ENCODE measurements at regions not wholly inside any gene's neighbourhood (a gene's known extent, or its start where the extent isn't known, plus 50 kb on each side); places are given as distances from the start of the nearest gene placed in this dataset.

GRCh38 chr6:4486568-4487315 is 289.5 kb upstream of the CDYL start:
- no peak overlapping the region for H3K4me3 ChIP-seq (ENCODE audit: insufficient read depth in 1 of 2, low read depth in 1 of 2, low read length in 2 of 2)
- H2BK15ac ChIP-seq (ENCODE audit: low read depth, poor library complexity, severe bottlenecking), result no peak overlapping the region
- peak overlapping the region in 1 of 2 experiments; percentile 49 for H3K18ac ChIP-seq (ENCODE audit: low read depth in 1 of 2, low read length in 2 of 2)
- H3K4me1 ChIP-seq (ENCODE audit: control insufficient read depth, insufficient read depth, low read depth, low read length), result no peaks in the 10 kb centered on the region
- H4K91ac ChIP-seq (ENCODE audit: low read length), result no peak overlapping the region
- no peak overlapping the region for H2BK12ac ChIP-seq (ENCODE audit: low read length in 2 of 2)
- H3K4me2 ChIP-seq (ENCODE audit: low read length, poor library complexity, severe bottlenecking), result no peak overlapping the region
- H2BK120ac ChIP-seq (ENCODE audit: low read depth, low read length), result no peak overlapping the region
- no peak overlapping the region for H2AFZ ChIP-seq (ENCODE audit: low read depth, low read length)
- no peak overlapping the region for H3K14ac ChIP-seq (ENCODE audit: low read length in 2 of 2)
- DNase-seq, result peak; percentile 52
- peaks cover 0 to 3% of the 10 kb centered on the region in 2 experiments for H3K27me3 ChIP-seq (ENCODE audit: control insufficient read depth in 1 of 2, insufficient read depth in 1 of 2, low read length in 2 of 2)
- 64% methylated on average over 7 of the region's 7 CpGs for WGBS
- peak overlapping the region; percentile 56 for H4K8ac ChIP-seq (ENCODE audit: low read length)
- peaks cover 43% of the 10 kb centered on the region for H3K9me3 ChIP-seq (ENCODE audit: control insufficient read depth, low read length)
- no peak overlapping the region for H3K23ac ChIP-seq (ENCODE audit: low read length in 2 of 2)
- no peaks in the 10 kb centered on the region for H3K79me1 ChIP-seq (replicated peaks; ENCODE audit: low read length, poor library complexity, severe bottlenecking)
- H2BK5ac ChIP-seq (ENCODE audit: low read depth, low read length, poor library complexity, severe bottlenecking), result no peak overlapping the region
- H3K36me3 ChIP-seq (ENCODE audit: control insufficient read depth in 1 of 2, insufficient read depth in 2 of 2, low read depth in 1 of 2, low read length in 2 of 2), result no peaks in the 10 kb centered on the region
- H3K9ac ChIP-seq (ENCODE audit: low read length), result no peak overlapping the region
- H3K4ac ChIP-seq (ENCODE audit: low read depth in 1 of 2, low read length in 2 of 2), result no peak overlapping the region
- H3K27ac ChIP-seq (ENCODE audit: low read length, poor library complexity, severe bottlenecking), result no peak overlapping the region
- H2AK5ac ChIP-seq (ENCODE audit: low read length, severe bottlenecking), result no peak overlapping the region

GRCh38 chr6:4485735-4486134 is 290.5 kb upstream of the CDYL start:
- Histone ChIP-seq H3K27ac (ENCODE audit: low read length, poor library complexity, severe bottlenecking) (no peak overlapping the region), H3K79me1 (replicated peaks; ENCODE audit: low read length, poor library complexity, severe bottlenecking) (no peaks in the 10 kb centered on the region), H3K27me3 (ENCODE audit: control insufficient read depth in 1 of 2, insufficient read depth in 1 of 2, low read length in 2 of 2) (peaks cover 0 to 9% of the 10 kb centered on the region in 2 experiments), H3K36me3 (ENCODE audit: control insufficient read depth in 1 of 2, insufficient read depth in 2 of 2, low read depth in 1 of 2, low read length in 2 of 2) (no peaks in the 10 kb centered on the region), H3K14ac (ENCODE audit: low read length in 2 of 2) (no peak overlapping the region), H2BK120ac (ENCODE audit: low read depth, low read length) (no peak overlapping the region), H2BK15ac (ENCODE audit: low read depth, poor library complexity, severe bottlenecking) (no peak overlapping the region), H3K18ac (ENCODE audit: low read depth in 1 of 2, low read length in 2 of 2) (no peak overlapping the region), H2AFZ (ENCODE audit: low read depth, low read length) (peak overlapping the region; percentile 7), H3K4me3 (ENCODE audit: insufficient read depth in 1 of 2, low read depth in 1 of 2, low read length in 2 of 2) (no peak overlapping the region), H2AK5ac (ENCODE audit: low read length, severe bottlenecking) (no peak overlapping the region), H3K4me1 (ENCODE audit: control insufficient read depth, insufficient read depth, low read depth, low read length) (no peaks in the 10 kb centered on the region), H3K9me3 (ENCODE audit: control insufficient read depth, low read length) (peaks cover 43% of the 10 kb centered on the region), H4K8ac (ENCODE audit: low read length) (no peak overlapping the region), H2BK5ac (ENCODE audit: low read depth, low read length, poor library complexity, severe bottlenecking) (no peak overlapping the region), H3K9ac (ENCODE audit: low read length) (no peak overlapping the region), H4K91ac (ENCODE audit: low read length) (no peak overlapping the region), H3K23ac (ENCODE audit: low read length in 2 of 2) (no peak overlapping the region), H3K4me2 (ENCODE audit: low read length, poor library complexity, severe bottlenecking) (no peak overlapping the region), H3K4ac (ENCODE audit: low read depth in 1 of 2, low read length in 2 of 2) (no peak overlapping the region), H2BK12ac (ENCODE audit: low read length in 2 of 2) (no peak overlapping the region)
- DNase-seq, result no peak
- WGBS, result 98% methylated on average over 5 of the region's 5 CpGs

- no peaks in the 10 kb centered on the region for H3K36me3 ChIP-seq (ENCODE audit: control insufficient read depth in 1 of 2, insufficient read depth in 2 of 2, low read depth in 1 of 2, low read length in 2 of 2)
- H3K14ac ChIP-seq (ENCODE audit: low read length in 2 of 2), result no peak overlapping the region
- no peak overlapping the region for H4K8ac ChIP-seq (ENCODE audit: low read length)
- H3K4ac ChIP-seq (ENCODE audit: low read depth in 1 of 2, low read length in 2 of 2), result no peak overlapping the region
- WGBS, result 97% methylated on average over 29 of the region's 29 CpGs
- H3K9me3 ChIP-seq (ENCODE audit: control insufficient read depth, low read length), result peaks cover 14% of the 10 kb centered on the region
- H3K79me1 ChIP-seq (replicated peaks; ENCODE audit: low read length, poor library complexity, severe bottlenecking), result no peaks in the 10 kb centered on the region
- H2AFZ ChIP-seq (ENCODE audit: low read depth, low read length), result no peak overlapping the region
- no peak overlapping the region for H4K91ac ChIP-seq (ENCODE audit: low read length)
- no peak overlapping the region for H2AK5ac ChIP-seq (ENCODE audit: low read length, severe bottlenecking)
- no peak for DNase-seq
- H2BK15ac ChIP-seq (ENCODE audit: low read depth, poor library complexity, severe bottlenecking), result no peak overlapping the region
- no peak overlapping the region for H3K4me2 ChIP-seq (ENCODE audit: low read length, poor library complexity, severe bottlenecking)
- no peak overlapping the region for H3K9ac ChIP-seq (ENCODE audit: low read length)
- no peak overlapping the region for H2BK5ac ChIP-seq (ENCODE audit: low read depth, low read length, poor library complexity, severe bottlenecking)
- H3K23ac ChIP-seq (ENCODE audit: low read length in 2 of 2), result no peak overlapping the region
- H2BK120ac ChIP-seq (ENCODE audit: low read depth, low read length), result no peak overlapping the region
- H3K4me3 ChIP-seq (ENCODE audit: insufficient read depth in 1 of 2, low read depth in 1 of 2, low read length in 2 of 2), result no peak overlapping the region
- H3K27me3 ChIP-seq (ENCODE audit: control insufficient read depth in 1 of 2, insufficient read depth in 1 of 2, low read length in 2 of 2), result peaks cover 0 to 12% of the 10 kb centered on the region in 2 experiments
- H2BK12ac ChIP-seq (ENCODE audit: low read length in 2 of 2), result no peak overlapping the region
- H3K27ac ChIP-seq (ENCODE audit: low read length, poor library complexity, severe bottlenecking), result no peak overlapping the region
- no peak overlapping the region for H3K18ac ChIP-seq (ENCODE audit: low read depth in 1 of 2, low read length in 2 of 2)
- H3K4me1 ChIP-seq (ENCODE audit: control insufficient read depth, insufficient read depth, low read depth, low read length), result no peaks in the 10 kb centered on the region
These were observed 293.7 kb upstream of the CDYL start for GRCh38 chr6:4482461-4482860.

- Histone ChIP-seq H2BK120ac (ENCODE audit: low read depth, low read length) (no peak overlapping the region), H3K14ac (ENCODE audit: low read length in 2 of 2) (no peak overlapping the region), H3K4me3 (ENCODE audit: insufficient read depth in 1 of 2, low read depth in 1 of 2, low read length in 2 of 2) (no peak overlapping the region), H3K4me2 (ENCODE audit: low read length, poor library complexity, severe bottlenecking) (no peak overlapping the region), H2AFZ (ENCODE audit: low read depth, low read length) (no peak overlapping the region), H2BK5ac (ENCODE audit: low read depth, low read length, poor library complexity, severe bottlenecking) (no peak overlapping the region), H3K27ac (ENCODE audit: low read length, poor library complexity, severe bottlenecking) (no peak overlapping the region), H4K8ac (ENCODE audit: low read length) (no peak overlapping the region), H2BK15ac (ENCODE audit: low read depth, poor library complexity, severe bottlenecking) (no peak overlapping the region), H3K23ac (ENCODE audit: low read length in 2 of 2) (no peak overlapping the region), H3K18ac (ENCODE audit: low read depth in 1 of 2, low read length in 2 of 2) (no peak overlapping the region), H3K79me1 (replicated peaks; ENCODE audit: low read length, poor library complexity, severe bottlenecking) (no peaks in the 10 kb centered on the region), H3K9ac (ENCODE audit: low read length) (no peak overlapping the region), H3K36me3 (ENCODE audit: control insufficient read depth in 1 of 2, insufficient read depth in 2 of 2, low read depth in 1 of 2, low read length in 2 of 2) (no peaks in the 10 kb centered on the region), H2AK5ac (ENCODE audit: low read length, severe bottlenecking) (no peak overlapping the region), H3K4me1 (ENCODE audit: control insufficient read depth, insufficient read depth, low read depth, low read length) (no peaks in the 10 kb centered on the region), H3K4ac (ENCODE audit: low read depth in 1 of 2, low read length in 2 of 2) (no peak overlapping the region), H2BK12ac (ENCODE audit: low read length in 2 of 2) (no peak overlapping the region), H3K9me3 (ENCODE audit: control insufficient read depth, low read length) (peaks cover 3% of the 10 kb centered on the region), H3K27me3 (ENCODE audit: control insufficient read depth in 1 of 2, insufficient read depth in 1 of 2, low read length in 2 of 2) (peaks cover 0 to 12% of the 10 kb centered on the region in 2 experiments), H4K91ac (ENCODE audit: low read length) (no peak overlapping the region)
- 73% methylated on average over 9 of the region's 10 CpGs for WGBS
- DNase-seq, result no peak
These were observed 295.1 kb upstream of the CDYL start for GRCh38 chr6:4480788-4481735.

Data from mesenchymal stem cell (in vitro differentiated cells and primary cell).